Inflammatory macrophage treated with lipopolysaccharide for 4 hours (primary cell): ENCODE measurements at regions not wholly inside any gene's neighbourhood (a gene's known extent, or its start where the extent isn't known, plus 50 kb on each side); places are given as distances from the start of the nearest gene placed in this dataset.
A peak's percentile ranks its signal among the peaks of the same experiment; 100 is the strongest.
"Not testable (repeated sequence)": the region's sequence is repeated elsewhere in the genome, so short reads cannot be mapped to it uniquely, and the experiment has no call there.

Experiments
- DNase-seq: peaks from one replicate; pipeline ENCODE4 v3.0.0-alpha.2; 2020

- not testable (repeated sequence) for DNase-seq
These were observed 72.7 kb upstream of the NPIPB12 start for GRCh38 chr16:29578898-29579297.

GRCh38 chr16:29581764-29582163, 75.6 kb upstream of the NPIPB12 start:
- DNase-seq = not testable (repeated sequence)

- not testable (repeated sequence) for DNase-seq
These were observed 71.1 kb upstream of the SPN start for GRCh38 chr16:29591919-29592318.

- DNase-seq = peak; percentile 72
These were observed 68.7 kb upstream of the SPN start for GRCh38 chr16:29594269-29594925.

- DNase-seq = peak; percentile 88
These were observed 67.9 kb upstream of the SPN start for GRCh38 chr16:29594926-29595838.

- not testable (repeated sequence) for DNase-seq
These were observed 66.0 kb upstream of the SPN start for GRCh38 chr16:29597030-29597429.

GRCh38 chr16:29600111-29601000, 62.7 kb upstream of the SPN start:
- DNase-seq = peak; percentile 23

GRCh38 chr16:29602247-29602625, 60.8 kb upstream of the SPN start:
- DNase-seq = not testable (repeated sequence)

- not testable (repeated sequence) for DNase-seq
These were observed 60.4 kb upstream of the SPN start for GRCh38 chr16:29602683-29603088.

- DNase-seq = not testable (repeated sequence)
These were observed 58.2 kb upstream of the SPN start for GRCh38 chr16:29604631-29605549.

GRCh38 chr16:29605593-29606205, 57.3 kb upstream of the SPN start:
- not testable (repeated sequence) for DNase-seq

GRCh38 chr16:29606669-29607427, 56.2 kb upstream of the SPN start:
- DNase-seq = peak; percentile 3

- DNase-seq = not testable (repeated sequence)
These were observed 55.6 kb upstream of the SPN start for GRCh38 chr16:29607428-29607823.

- not testable (repeated sequence) for DNase-seq
These were observed 50.4 kb upstream of the SPN start for GRCh38 chr16:29612381-29613306.
